ENCODE measurements at regions not wholly inside any gene's neighbourhood (a gene's known extent, or its start where the extent isn't known, plus 50 kb on each side); places are given as distances from the start of the nearest gene placed in this dataset.

GRCh38 chr12:112607427-112607826, 184.1 kb upstream of the RPH3A start:
- DNase-seq (no peak), ATAC-seq (peak; percentile 75 to 82)
- Histone ChIP-seq H3K4me1 (peaks cover 5% of the 10 kb centered on the region), H3K27ac (no peak overlapping the region), H3K9me3 (no peaks in the 10 kb centered on the region), H3K36me3 (no peaks in the 10 kb centered on the region), H3K4me3 (no peak overlapping the region), H3K27me3 (ENCODE audit: low read depth) (peaks cover 3% of the 10 kb centered on the region)
- TF ChIP-seq CTCF (IDR thresholded peaks at IDR 0.05): no peak
- intact Hi-C loops (cut with DNase I): no loop called here

DNA sequence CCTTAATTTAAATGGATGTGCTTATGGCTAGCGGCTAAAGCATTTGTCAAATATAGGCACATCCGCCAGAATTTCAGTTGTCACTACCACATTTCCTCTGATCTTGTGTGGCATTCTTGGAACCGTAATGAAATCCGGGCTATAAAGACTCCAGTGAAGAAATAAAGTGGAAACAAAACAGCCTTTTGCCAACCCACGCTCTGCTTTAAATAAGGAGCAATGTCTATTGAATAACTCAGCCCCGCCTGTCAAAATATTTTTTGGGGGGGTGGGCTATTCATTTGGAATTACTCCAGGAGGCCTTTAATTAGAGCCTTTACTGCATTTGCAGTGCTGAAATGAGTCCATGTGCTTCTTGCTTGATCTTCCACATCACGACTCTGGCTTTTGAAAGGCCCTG, 179.6 kb upstream of the RPH3A start:
- no peak for TF ChIP-seq CTCF (IDR thresholded peaks at IDR 0.05)
- DNase-seq (no peak), ATAC-seq (no peak)
- H3K27me3 ChIP-seq (ENCODE audit: low read depth): peaks cover 5% of the 10 kb centered on the region
- intact Hi-C loops (cut with DNase I): no loop called here
- H3K4me3 ChIP-seq: no peak overlapping the region
- peaks cover 5% of the 10 kb centered on the region for H3K4me1 ChIP-seq
- H3K27ac ChIP-seq: no peak overlapping the region
- no peaks in the 10 kb centered on the region for H3K9me3 ChIP-seq
- H3K36me3 ChIP-seq: no peaks in the 10 kb centered on the region

- Histone ChIP-seq H3K9me3 (no peaks in the 10 kb centered on the region), H3K4me1 (no peaks in the 10 kb centered on the region), H3K27ac (no peak overlapping the region), H3K4me3 (no peak overlapping the region), H3K27me3 (ENCODE audit: low read depth) (peaks cover 11% of the 10 kb centered on the region), H3K36me3 (no peaks in the 10 kb centered on the region)
- intact Hi-C loops (cut with DNase I): no loop called here
- DNase-seq: no peak
- ATAC-seq: no peak
- TF ChIP-seq CTCF (IDR thresholded peaks at IDR 0.05): no peak
Observed at GRCh38 chr12:112615196-112615595, 176.4 kb upstream of the RPH3A start.

- H3K27me3 ChIP-seq (ENCODE audit: low read depth): peaks cover 14% of the 10 kb centered on the region
Observed at GRCh38 chr12:112616469-112617152, 174.9 kb upstream of the RPH3A start.

DNA sequence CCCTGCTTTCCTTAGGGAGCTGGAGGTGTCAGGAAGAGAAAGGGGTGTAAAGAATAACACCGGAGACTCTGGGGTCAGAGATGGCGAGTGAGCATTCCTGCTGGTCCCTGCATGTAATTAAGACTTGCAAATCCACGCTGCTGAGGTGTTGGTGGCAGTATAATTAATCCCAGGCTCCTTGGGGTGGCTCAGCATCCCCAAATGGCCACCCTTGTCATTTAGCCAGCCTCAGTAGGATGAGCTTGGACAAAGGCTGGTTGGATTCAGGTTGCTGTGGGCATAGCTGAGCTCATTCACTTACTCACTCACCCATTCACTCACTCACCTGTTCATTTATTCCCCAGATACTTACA, 174.4 kb upstream of the RPH3A start:
- no peak overlapping the region for H3K4me3 ChIP-seq
- H3K4me1 ChIP-seq: no peaks in the 10 kb centered on the region
- ATAC-seq (no peak), DNase-seq (no peak)
- no peaks in the 10 kb centered on the region for H3K9me3 ChIP-seq
- intact Hi-C loops (cut with DNase I): no loop called here
- H3K27ac ChIP-seq: no peak overlapping the region
- TF ChIP-seq CTCF (IDR thresholded peaks at IDR 0.05): no peak
- H3K27me3 ChIP-seq (ENCODE audit: low read depth): peaks cover 14% of the 10 kb centered on the region
- no peaks in the 10 kb centered on the region for H3K36me3 ChIP-seq

More at GRCh38 chr12:112616469-112617152, 174.9 kb upstream of the RPH3A start:
- intact Hi-C loops (cut with DNase I): no loop called here
- no peak for TF ChIP-seq CTCF (IDR thresholded peaks at IDR 0.05)
- H3K27ac ChIP-seq: no peak overlapping the region
- H3K36me3 ChIP-seq: no peaks in the 10 kb centered on the region
- H3K4me1 ChIP-seq: no peaks in the 10 kb centered on the region
- no peak overlapping the region for H3K4me3 ChIP-seq
- no peak for ATAC-seq
- DNase-seq: no peak
- no peaks in the 10 kb centered on the region for H3K9me3 ChIP-seq
